GM23338 (cell line): ENCODE measurements at regions not wholly inside any gene's neighbourhood (a gene's known extent, or its start where the extent isn't known, plus 50 kb on each side); places are given as distances from the start of the nearest gene placed in this dataset.

Source experiments
- ATAC-seq: fragments of 200-7000 bp; cut with Tn5 transposase; 3 replicates; pipeline ENCODE4 v1.9.1; 2020
- DNase-seq: peaks from one replicate; pipeline ENCODE4 v3.0.0-alpha.2; 2015; ENCODE audit warnings: low spot score
- H2AFZ ChIP-seq: fragments of 200-600 bp; sonication (generic); 2 replicates; pipeline ENCODE4 v1.8.0; 2016; ENCODE audit warnings: antibody characterized with exemption, mild to moderate bottlenecking, moderate library complexity
- H3F3A ChIP-seq: fragments of 200-600 bp; sonication (generic); replicated peaks from 2 replicates; pipeline ENCODE4 v1.8.0; 2017; ENCODE audit warnings: antibody characterized with exemption, mixed run types, low read depth
- H3K27ac ChIP-seq: fragments of 200-600 bp; sonication (generic); 2 replicates; pipeline ENCODE4 v1.6.1; 2016; ENCODE audit warnings: low read depth
- H3K27me3 ChIP-seq: fragments of 200-600 bp; sonication (generic); 2 replicates; pipeline ENCODE4 v1.8.0; 2016; ENCODE audit warnings: mild to moderate bottlenecking, mixed run types, moderate library complexity; ENCODE audit not compliant: insufficient read depth
- H3K36me3 ChIP-seq: fragments of 200-600 bp; sonication (generic); 2 replicates; pipeline ENCODE4 v1.8.0; 2016; ENCODE audit warnings: mild to moderate bottlenecking; ENCODE audit not compliant: insufficient read depth
- H3K4me1 ChIP-seq: fragments of 200-600 bp; sonication (generic); 2 replicates; pipeline ENCODE4 v1.8.0; 2016; ENCODE audit warnings: mild to moderate bottlenecking, moderate library complexity; ENCODE audit not compliant: insufficient read depth
- H3K4me2 ChIP-seq: fragments of 200-600 bp; sonication (generic); 2 replicates; pipeline ENCODE4 v1.7.1; 2017; ENCODE audit warnings: mixed run types
- H3K4me3 ChIP-seq: fragments of 200-600 bp; sonication (generic); 2 replicates; pipeline ENCODE4 v1.6.1; 2016; ENCODE audit warnings: mixed run types
- H3K79me2 ChIP-seq: fragments of 200-600 bp; sonication (generic); replicated peaks from 2 replicates; pipeline ENCODE4 v1.8.0; 2017; ENCODE audit warnings: mild to moderate bottlenecking; ENCODE audit not compliant: insufficient read depth
- H3K9me2 ChIP-seq: fragments of 200-600 bp; sonication (generic); 2 replicates; pipeline ENCODE4 v1.8.0; 2017; ENCODE audit not compliant: insufficient read depth
- H4K20me1 ChIP-seq: fragments of 200-600 bp; sonication (generic); replicated peaks from 2 replicates; pipeline ENCODE4 v1.8.0; 2017; ENCODE audit warnings: mild to moderate bottlenecking; ENCODE audit not compliant: insufficient read depth
- H3K27ac Mint-ChIP-seq: 2 replicates; pipeline ENCODE4 v1.8.0; 2020; ENCODE audit warnings: inconsistent platforms, mild to moderate bottlenecking, moderate library complexity, mixed read lengths
- H3K27me3 Mint-ChIP-seq: 3 replicates; pipeline ENCODE4 v1.8.0; 2022; ENCODE audit warnings: low read depth, mild to moderate bottlenecking, moderate library complexity, mixed read lengths, inconsistent platforms; ENCODE audit not compliant: insufficient read depth, poor library complexity
- H3K36me3 Mint-ChIP-seq: 3 replicates; pipeline ENCODE4 v1.8.0; 2021; ENCODE audit warnings: low read depth, mild to moderate bottlenecking, inconsistent platforms, moderate library complexity, mixed read lengths
- H3K4me1 Mint-ChIP-seq: 3 replicates; pipeline ENCODE4 v1.8.0; 2020; ENCODE audit warnings: mild to moderate bottlenecking, inconsistent platforms, mixed read lengths
- H3K4me3 Mint-ChIP-seq: 3 replicates; pipeline ENCODE4 v1.8.0; 2021; ENCODE audit warnings: moderate library complexity, mild to moderate bottlenecking, inconsistent platforms, mixed read lengths
- H3K9me3 Mint-ChIP-seq: 3 replicates; pipeline ENCODE4 v1.8.0; 2020; ENCODE audit warnings: moderate library complexity, mild to moderate bottlenecking, inconsistent platforms, mixed read lengths
- EZH2 ChIP-seq: fragments of 200-600 bp; sonication (generic); IDR thresholded peaks from one replicate; pipeline ENCODE4 v1.8.0; 2017; ENCODE audit warnings: antibody characterized with exemption, mild to moderate bottlenecking, low read depth; ENCODE audit not compliant: unreplicated experiment
- EZH2phosphoT487 ChIP-seq: fragments of 200-600 bp; sonication (generic); IDR thresholded peaks from one replicate; pipeline ENCODE4 v1.8.1; 2018; ENCODE audit warnings: antibody characterized with exemption; ENCODE audit not compliant: unreplicated experiment
- JUNB ChIP-seq: IDR thresholded peaks from one replicate; pipeline ENCODE4 v1.6.1; 2016; ENCODE audit warnings: antibody characterized with exemption; ENCODE audit not compliant: unreplicated experiment
- NANOG ChIP-seq: IDR thresholded peaks from 2 replicates; pipeline ENCODE4 v1.6.1; 2016; ENCODE audit warnings: antibody characterized with exemption, borderline replicate concordance
- POLR2AphosphoS5 ChIP-seq: IDR thresholded peaks from 2 replicates; pipeline ENCODE4 v1.6.1; 2016; ENCODE audit warnings: antibody characterized with exemption, low read depth
- STAT1 ChIP-seq: IDR thresholded peaks from one replicate; pipeline ENCODE4 v1.6.1; 2016; ENCODE audit warnings: antibody characterized with exemption; ENCODE audit not compliant: unreplicated experiment
- ZNF114 ChIP-seq: fragments of 250-450 bp; sonication (Bioruptor Pico); IDR thresholded peaks from 2 replicates; pipeline ENCODE4 v1.5.0; 2020; ENCODE audit warnings: mild to moderate bottlenecking, moderate library complexity
- ZNF462 ChIP-seq: fragments of 250-450 bp; sonication (Bioruptor Pico); IDR thresholded peaks from 2 replicates; pipeline ENCODE4 v1.5.0; 2020; ENCODE audit warnings: mild to moderate bottlenecking, moderate library complexity
- TF ChIP-seq, protein P1 (sequence below), 2 experiments: fragments of 200-600 bp in 1 of 2; sonication (generic) in 1 of 2; conservative IDR thresholded peaks; 2 replicates each; pipeline versions ENCODE4 v1.5.1 to v1.6.1; 2016 to 2017; ENCODE audit warnings: antibody characterized with exemption in 2 of 2, low read depth in 2 of 2, mild to moderate bottlenecking in 2 of 2, moderate library complexity in 1 of 2
- TF ChIP-seq, protein P2 (sequence below): IDR thresholded peaks from one replicate; pipeline ENCODE4 v1.6.1; 2018; ENCODE audit warnings: antibody characterized with exemption; ENCODE audit not compliant: unreplicated experiment

- Mint-ChIP-seq H3K36me3 (no peaks in the 10 kb centered on the region), H3K27me3 (peaks cover 7% of the 10 kb centered on the region), H3K27ac (peak overlapping the region; percentile 48; the same call in 1 of the 2 replicates), H3K4me1 (peaks cover 79% of the 10 kb centered on the region), H3K9me3 (no peaks in the 10 kb centered on the region), H3K4me3 (no peak overlapping the region)
- H3K27ac ChIP-seq, result no peak overlapping the region
- no peaks in the 10 kb centered on the region for H3K36me3 ChIP-seq
- no peak overlapping the region for H2AFZ ChIP-seq
- no peak overlapping the region for H3K4me2 ChIP-seq
- H3F3A ChIP-seq, result no peaks in the 10 kb centered on the region
- ATAC-seq (no peak), DNase-seq (peak; percentile 12)
- peaks cover 60% of the 10 kb centered on the region for H3K4me1 ChIP-seq
- TF ChIP-seq EZH2, result no peak
- TF ChIP-seq POLR2AphosphoS5, result no peak
- no peak for TF ChIP-seq NANOG
- no peak for TF ChIP-seq JUNB
- no peak for TF ChIP-seq ZNF114 (CRISPR knock-in tag)
- TF ChIP-seq, protein P1, sequence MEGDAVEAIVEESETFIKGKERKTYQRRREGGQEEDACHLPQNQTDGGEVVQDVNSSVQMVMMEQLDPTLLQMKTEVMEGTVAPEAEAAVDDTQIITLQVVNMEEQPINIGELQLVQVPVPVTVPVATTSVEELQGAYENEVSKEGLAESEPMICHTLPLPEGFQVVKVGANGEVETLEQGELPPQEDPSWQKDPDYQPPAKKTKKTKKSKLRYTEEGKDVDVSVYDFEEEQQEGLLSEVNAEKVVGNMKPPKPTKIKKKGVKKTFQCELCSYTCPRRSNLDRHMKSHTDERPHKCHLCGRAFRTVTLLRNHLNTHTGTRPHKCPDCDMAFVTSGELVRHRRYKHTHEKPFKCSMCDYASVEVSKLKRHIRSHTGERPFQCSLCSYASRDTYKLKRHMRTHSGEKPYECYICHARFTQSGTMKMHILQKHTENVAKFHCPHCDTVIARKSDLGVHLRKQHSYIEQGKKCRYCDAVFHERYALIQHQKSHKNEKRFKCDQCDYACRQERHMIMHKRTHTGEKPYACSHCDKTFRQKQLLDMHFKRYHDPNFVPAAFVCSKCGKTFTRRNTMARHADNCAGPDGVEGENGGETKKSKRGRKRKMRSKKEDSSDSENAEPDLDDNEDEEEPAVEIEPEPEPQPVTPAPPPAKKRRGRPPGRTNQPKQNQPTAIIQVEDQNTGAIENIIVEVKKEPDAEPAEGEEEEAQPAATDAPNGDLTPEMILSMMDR (conservative IDR thresholded peaks at IDR 0.05; ENCODE audit: low read depth in 2 of 2), result no peak
- TF ChIP-seq STAT1, result no peak
- TF ChIP-seq EZH2phosphoT487, result no peak
- no peak for TF ChIP-seq ZNF462 (CRISPR knock-in tag)
- TF ChIP-seq, protein P2, sequence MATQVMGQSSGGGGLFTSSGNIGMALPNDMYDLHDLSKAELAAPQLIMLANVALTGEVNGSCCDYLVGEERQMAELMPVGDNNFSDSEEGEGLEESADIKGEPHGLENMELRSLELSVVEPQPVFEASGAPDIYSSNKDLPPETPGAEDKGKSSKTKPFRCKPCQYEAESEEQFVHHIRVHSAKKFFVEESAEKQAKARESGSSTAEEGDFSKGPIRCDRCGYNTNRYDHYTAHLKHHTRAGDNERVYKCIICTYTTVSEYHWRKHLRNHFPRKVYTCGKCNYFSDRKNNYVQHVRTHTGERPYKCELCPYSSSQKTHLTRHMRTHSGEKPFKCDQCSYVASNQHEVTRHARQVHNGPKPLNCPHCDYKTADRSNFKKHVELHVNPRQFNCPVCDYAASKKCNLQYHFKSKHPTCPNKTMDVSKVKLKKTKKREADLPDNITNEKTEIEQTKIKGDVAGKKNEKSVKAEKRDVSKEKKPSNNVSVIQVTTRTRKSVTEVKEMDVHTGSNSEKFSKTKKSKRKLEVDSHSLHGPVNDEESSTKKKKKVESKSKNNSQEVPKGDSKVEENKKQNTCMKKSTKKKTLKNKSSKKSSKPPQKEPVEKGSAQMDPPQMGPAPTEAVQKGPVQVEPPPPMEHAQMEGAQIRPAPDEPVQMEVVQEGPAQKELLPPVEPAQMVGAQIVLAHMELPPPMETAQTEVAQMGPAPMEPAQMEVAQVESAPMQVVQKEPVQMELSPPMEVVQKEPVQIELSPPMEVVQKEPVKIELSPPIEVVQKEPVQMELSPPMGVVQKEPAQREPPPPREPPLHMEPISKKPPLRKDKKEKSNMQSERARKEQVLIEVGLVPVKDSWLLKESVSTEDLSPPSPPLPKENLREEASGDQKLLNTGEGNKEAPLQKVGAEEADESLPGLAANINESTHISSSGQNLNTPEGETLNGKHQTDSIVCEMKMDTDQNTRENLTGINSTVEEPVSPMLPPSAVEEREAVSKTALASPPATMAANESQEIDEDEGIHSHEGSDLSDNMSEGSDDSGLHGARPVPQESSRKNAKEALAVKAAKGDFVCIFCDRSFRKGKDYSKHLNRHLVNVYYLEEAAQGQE, result no peak
- H4K20me1 ChIP-seq, result no peaks in the 10 kb centered on the region
- H3K79me2 ChIP-seq, result no peaks in the 10 kb centered on the region
- H3K9me2 ChIP-seq, result no peaks in the 10 kb centered on the region
- no peak overlapping the region for H3K4me3 ChIP-seq
- no peaks in the 10 kb centered on the region for H3K27me3 ChIP-seq
These were observed 511.9 kb upstream of the CITED2 start for GRCh38 chr6:139886396-139886795.
